HG03097 (cell line): ENCODE measurements at regions not wholly inside any gene's neighbourhood (a gene's known extent, or its start where the extent isn't known, plus 50 kb on each side); places are given as distances from the start of the nearest gene placed in this dataset.
"Not testable (repeated sequence)": the region's sequence is repeated elsewhere in the genome, so short reads cannot be mapped to it uniquely, and the experiment has no call there.

Source experiments
- ATAC-seq: cut with Tn5 transposase; IDR thresholded peaks from one replicate; pipeline ENCODE4 v1.9.1; 2021; ENCODE audit not compliant: unreplicated experiment, low FRiP score

GRCh38 chr13:110808138-110808537 lies 94.6 kb downstream of the ING1 start:
- ATAC-seq: no peak

GRCh38 chr13:110809871-110810486 lies 96.5 kb downstream of the ING1 start:
- ATAC-seq: no peak

GRCh38 chr13:110811008-110811720 lies 97.7 kb downstream of the ING1 start:
- ATAC-seq: no peak

GRCh38 chr13:110811771-110812120 lies 98.2 kb downstream of the ING1 start:
- no peak for ATAC-seq

GRCh38 chr13:110812121-110812868 lies 98.8 kb downstream of the ING1 start:
- ATAC-seq: no peak

GRCh38 chr13:110812869-110813645 lies 99.6 kb downstream of the ING1 start:
- no peak for ATAC-seq

GRCh38 chr13:110813646-110814624 lies 100.4 kb downstream of the ING1 start:
- ATAC-seq: no peak

- ATAC-seq: no peak
Observed at GRCh38 chr13:110815471-110816204, 99.2 kb downstream of the ANKRD10 start.

- no peak for ATAC-seq
Observed at GRCh38 chr13:110816500-110816899, 98.4 kb downstream of the ANKRD10 start.

GRCh38 chr13:110817143-110817542 lies 97.7 kb downstream of the ANKRD10 start:
- ATAC-seq: no peak

- ATAC-seq: no peak
Observed at GRCh38 chr13:110818747-110819146, 96.1 kb downstream of the ANKRD10 start.

- peak; percentile 89 for ATAC-seq
Observed at GRCh38 chr13:110819203-110820014, 95.5 kb downstream of the ANKRD10 start.

GRCh38 chr13:110820322-110820721 lies 94.5 kb downstream of the ANKRD10 start:
- no peak for ATAC-seq

GRCh38 chr13:110821837-110822668 lies 92.8 kb downstream of the ANKRD10 start:
- not testable (repeated sequence) for ATAC-seq

GRCh38 chr13:110822669-110822945 lies 92.3 kb downstream of the ANKRD10 start:
- no peak for ATAC-seq

- no peak for ATAC-seq
Observed at GRCh38 chr13:110824702-110825300, 90.1 kb downstream of the ANKRD10 start.

GRCh38 chr13:110825516-110825915 lies 89.4 kb downstream of the ANKRD10 start:
- ATAC-seq: no peak
